NOMO-1 (cell line): ENCODE measurements at regions not wholly inside any gene's neighbourhood (a gene's known extent, or its start where the extent isn't known, plus 50 kb on each side); places are given as distances from the start of the nearest gene placed in this dataset.
"Not testable (repeated sequence)": the region's sequence is repeated elsewhere in the genome, so short reads cannot be mapped to it uniquely, and the experiment has no call there.

Source experiments
- DNase-seq, 2 experiments: peaks; one replicate each; lab custom pipeline; 2025; ENCODE audit not compliant: unreplicated experiment in 2 of 2; lab: John Stamatoyannopoulos, UW

DNA sequence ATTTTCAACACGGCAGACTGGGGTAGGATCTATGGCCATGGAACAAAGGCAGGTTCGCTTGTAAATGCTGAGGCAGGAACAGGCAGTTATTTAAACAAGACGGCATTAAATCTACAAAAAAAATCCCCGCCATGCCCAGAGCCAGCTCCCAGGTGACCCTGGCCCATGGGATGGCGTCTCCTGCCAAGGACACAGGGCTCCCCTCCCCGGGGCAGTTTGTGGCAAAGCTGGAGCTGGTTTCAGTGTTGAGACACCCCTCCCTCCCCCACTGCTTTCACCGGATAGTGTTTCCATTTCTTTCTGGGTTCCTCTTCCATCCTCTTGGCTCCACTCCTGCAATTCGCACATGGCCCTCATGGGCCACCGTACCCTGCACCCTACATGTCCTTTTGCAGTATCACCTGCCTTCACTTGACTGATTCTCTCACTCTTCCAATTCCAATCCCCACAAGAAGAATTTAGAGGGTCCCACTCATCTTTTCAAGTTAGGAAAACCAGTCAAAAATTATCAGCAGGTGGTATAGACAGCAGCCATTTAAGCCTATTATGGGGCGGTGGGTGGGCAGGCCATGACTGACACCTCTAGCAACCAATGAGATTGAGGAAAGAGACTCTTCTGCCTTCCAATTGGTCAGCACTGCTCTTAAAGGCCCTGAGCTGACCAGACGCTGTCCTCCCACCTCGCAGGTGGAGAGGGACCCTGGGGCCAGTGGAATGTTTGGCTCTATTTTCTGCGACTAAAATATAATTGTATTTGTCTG is 52.0 kb downstream of the OLIG1 start:
- DNase-seq: no peak

DNA sequence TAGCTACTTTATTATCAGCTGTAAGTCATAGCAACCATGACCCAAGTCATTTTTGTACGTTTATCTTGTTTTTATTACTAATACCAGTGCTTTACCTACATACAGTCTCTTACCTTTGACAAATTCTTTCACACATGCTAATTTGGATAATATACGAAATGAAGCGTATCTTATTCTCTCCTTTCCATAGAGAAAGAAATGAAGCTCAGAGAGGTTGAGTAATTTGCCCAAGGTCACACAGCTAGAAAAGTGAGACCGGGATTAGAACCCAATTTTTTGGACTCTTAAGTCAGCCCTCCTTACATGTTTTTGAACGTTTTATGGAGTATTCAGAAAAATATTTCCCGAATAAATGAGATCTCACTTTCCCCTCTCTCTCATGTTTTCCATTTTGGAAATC is 52.6 kb downstream of the OLIG1 start:
- DNase-seq: no peak

DNA sequence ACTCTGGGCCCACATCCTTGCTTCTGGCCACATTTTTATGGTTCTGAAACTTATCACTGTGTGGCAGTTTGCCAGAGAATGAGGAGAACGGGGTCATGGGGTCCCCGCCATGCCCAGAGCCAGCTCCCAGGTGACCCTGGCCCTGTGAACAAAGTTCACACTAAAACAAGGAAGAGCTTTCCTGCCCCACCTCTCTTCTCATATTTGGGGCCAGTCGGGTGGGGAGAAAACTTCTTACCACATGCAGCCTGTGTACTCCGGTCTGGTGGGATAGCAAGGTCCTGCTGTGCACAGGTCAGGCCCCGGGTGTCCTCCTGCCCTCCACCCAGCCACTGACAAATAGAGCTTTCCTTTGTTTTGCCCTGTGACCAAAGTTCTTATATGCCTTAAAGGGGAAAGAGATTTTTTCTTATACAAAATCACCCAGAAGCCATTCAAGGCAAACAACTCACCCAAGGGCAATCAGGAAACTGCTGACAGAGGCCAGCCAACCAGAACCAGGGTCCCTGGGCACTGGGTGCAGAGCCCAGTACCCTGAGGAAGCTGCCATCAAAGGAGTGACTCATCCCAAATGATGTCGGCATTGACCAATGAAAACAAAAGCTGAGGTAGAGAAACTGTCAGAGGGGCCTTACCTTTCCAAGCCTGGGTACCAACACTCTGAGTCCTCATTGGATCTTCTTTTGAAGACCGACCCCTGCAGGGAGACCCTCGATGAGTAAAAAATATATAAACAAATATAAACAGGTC is 53.6 kb downstream of the OLIG1 start:
- no peak for DNase-seq

DNA sequence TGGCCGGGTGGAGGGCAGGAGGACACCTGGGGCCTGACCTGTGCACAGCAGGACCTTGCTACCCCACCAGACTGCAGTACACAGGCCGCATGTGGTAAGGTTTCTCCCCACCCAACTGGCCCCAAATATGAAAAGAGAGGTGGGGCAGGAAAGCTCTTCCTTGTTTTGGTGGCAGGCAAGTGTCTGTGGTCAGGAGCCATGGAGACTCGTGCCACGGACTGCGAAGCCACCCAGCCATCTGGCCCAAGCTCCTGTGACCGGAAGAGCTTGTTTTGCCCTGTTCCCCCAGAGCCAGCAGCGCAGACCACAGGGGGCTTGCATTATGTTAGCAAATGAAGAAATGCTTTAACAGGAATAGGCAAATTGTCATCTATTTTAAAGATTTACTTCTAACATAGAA is 54.9 kb downstream of the OLIG1 start:
- DNase-seq: peak; percentile 25 to 58

DNA sequence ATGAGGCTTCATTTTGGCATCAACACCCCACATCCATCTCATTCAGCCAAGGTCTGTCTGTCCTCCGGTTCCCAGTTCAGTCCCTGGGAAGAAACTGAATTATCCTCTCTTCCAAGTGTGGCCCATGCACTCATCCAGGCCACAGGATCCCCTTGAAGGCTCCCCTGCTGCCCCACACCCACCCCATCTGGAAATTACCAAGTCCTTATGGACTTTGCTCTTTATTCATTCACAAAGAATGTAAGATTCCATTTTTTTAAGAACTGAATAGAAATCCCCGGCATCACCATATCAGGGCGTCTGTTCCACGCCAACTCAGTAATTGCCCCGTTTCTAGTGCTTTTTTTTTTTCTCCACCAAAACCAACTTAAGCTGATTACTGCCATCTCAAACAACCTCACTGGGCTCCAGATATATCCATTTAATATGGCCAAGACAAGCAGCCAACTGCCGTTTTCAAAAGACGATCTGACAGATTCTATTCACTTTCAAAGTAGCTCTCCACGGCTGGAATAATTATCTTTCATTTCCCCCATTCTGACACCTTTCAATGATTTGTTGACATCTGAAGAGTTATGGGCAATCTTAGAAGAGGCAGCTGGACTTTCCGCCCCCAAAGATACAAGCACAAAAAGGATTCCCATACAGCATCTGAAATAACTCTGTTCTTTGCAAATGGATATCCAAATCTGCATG is 55.9 kb downstream of the OLIG1 start:
- no peak for DNase-seq

DNA sequence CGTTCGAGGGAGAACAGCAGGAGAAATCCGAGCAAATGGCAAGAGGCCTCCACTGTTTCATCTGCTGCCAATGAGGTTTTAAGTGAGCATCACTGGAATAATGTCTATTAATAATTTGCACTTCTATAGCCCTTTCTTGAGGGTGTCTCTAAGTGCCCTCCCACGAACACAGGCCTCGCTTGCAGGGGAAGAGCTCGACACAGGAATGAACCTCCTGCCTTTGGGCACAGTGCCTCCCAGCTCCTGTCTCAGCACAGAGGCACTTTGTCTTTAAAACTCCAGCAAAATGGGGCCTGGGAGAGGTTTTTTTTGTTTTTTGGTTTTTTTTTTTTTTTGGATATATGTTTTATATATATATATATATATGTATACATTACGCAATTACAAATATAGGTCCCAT is 56.6 kb downstream of the OLIG1 start:
- DNase-seq: no peak

DNA sequence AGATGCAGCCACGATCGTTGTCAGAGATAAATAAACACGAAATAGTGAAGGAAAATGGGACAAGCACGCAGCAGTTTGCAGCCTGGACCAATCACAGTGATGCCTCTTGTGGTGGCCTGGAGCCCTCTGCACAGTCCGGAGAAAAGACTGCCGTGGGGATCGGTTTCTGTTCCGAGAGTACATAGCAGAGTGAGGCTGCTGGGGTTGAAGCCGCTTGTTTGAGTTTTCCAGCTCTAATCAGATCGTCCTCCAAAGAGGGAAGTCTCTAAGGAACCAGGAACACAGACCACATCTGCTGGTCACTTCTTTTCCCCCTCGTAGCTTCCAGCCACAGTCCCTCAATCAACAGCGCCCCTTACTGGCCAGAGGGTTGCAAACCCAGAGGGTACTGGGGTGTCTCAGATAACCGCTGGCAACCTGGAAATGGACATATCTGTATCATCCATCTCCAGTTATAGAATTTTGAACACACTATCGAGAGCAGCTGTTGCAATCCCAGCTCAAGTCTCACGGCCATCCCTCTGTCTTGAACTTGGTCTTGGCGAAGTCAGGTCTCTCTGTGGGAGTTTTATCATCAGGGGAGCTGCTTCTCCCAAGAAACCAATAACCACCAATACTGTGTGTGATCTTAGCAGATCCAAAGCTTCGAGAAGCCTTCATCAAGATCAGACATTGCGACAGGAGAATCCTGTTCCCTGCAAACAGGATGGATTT is 57.4 kb downstream of the OLIG1 start:
- DNase-seq: peak; percentile 66 to 78

DNA sequence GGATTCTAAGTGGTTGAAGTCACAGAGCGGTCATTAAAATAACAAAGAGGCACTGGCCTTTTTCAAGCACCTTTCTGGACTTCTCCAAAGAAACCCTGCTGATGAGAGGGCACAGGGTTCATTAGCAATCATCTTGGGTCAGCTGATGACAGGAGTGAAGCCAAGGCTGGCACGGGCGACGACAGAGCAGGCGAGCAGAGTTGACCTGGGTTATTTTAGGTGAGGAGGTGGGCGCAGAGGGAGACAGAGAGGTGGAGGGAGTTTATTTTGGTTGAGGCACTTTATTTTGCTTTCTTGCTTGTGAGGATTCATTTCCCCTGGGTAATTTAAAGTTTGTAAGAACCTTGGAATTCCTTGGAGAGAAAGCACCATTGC is 57.9 kb downstream of the OLIG1 start:
- DNase-seq: no peak

DNA sequence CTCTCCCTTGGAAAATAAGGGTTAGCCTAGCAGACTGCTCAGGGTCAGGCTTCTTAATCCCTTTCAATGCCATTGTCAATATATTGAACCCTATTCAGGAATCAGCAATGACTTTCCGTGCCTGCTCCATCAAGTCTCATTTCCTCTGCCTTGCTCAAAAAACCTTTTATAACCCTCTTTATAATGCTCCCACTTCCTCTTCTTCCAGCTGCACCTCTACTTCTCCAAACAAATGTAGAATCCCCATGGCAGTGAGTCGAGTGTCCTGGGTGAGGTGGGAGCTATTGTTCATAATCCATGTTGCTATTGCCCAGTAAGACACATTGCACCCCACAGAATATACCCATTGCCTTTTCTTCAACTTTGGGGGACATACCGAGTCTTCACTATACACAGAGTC is 58.6 kb downstream of the OLIG1 start:
- DNase-seq: peak in 1 of 2 experiments; percentile 59

DNA sequence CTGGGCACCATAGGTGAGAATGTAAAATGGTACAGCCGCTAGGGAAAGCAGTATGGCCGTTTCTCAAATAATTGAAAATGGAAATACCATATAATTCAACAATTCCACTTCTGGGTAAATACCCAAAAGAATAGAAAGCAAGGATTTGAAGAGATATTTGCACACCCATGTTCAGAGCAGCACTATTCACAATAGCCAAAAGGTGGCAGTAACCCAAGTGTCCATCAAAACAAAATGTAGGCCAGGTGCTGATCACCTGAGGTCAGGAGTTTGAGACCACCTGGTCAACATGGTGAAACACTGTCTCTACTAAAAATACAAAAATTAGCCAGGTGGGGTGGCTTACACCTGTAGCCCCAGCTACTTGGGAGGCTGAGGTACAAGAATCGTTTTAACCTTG is 62.1 kb downstream of the OLIG1 start:
- DNase-seq: no peak

DNA sequence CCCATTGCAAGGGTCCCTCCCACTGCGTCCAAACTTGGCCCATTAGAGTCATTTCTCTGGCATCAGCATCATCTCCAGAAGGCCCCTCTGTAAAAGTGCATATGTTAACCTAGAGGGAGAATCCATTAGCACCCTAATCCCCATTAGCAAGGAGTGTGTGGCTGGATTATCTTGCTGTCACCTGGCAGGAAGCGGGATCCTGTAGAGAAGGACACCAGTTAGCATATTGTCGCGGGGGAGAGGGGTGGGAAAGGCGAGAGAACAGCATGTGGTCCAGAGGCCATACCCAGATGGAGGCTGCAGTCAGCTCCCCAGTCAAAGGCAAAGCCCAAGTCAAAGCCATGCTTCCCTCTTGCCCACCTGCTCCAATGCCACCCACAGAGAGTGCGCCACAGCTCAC is 64.0 kb downstream of the OLIG1 start:
- DNase-seq: no peak

DNA sequence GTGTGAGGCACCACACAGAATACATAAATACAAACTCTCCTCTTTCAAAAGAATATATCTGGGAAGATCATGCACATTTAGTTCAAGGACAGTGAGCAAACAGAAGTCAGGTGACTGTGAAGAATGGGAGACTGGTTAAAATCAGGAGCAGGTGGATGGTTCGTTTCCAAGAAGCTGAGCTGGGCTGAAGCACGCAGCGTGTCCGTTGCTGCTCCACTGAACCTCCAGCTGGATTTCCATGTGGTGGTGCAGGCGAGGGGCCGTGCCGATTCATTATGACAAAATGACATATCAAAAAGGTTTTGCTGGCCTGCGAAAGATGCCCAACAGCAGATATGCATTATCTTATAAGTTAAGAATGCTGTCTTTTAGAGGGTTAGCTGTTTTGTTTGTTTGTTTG is 66.0 kb downstream of the OLIG1 start:
- DNase-seq: no peak

DNA sequence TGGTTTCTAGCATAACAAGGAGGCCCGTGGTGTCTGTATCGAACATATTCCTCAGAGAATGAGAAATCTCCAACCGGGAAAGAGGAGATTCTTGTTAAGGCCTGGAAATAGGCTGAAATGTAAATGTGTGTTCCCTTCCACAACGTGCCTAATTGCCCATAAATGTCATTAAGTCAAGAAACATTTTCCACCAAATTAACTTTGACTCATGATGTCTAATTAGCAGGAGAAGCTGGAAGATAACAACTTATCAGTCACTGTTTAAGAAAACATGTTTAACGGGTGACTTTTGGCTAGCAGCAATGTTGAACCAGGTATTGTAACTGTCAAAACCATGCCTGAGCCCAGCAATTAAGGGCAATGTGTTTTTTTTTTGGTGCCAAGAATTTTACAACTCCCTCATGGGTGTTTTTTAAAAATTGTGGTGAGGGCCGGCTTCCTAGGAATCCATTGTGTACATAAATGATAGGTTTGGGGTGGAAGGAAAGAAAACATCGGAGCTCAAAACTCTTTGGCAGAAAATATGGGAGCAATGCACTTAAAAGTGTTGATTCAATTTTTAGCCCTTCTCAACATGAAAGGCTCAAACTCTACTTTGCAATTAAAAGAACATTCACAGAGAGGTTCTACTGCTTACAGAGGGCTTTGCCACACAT is 67.0 kb downstream of the OLIG1 start:
- DNase-seq: no peak

DNA sequence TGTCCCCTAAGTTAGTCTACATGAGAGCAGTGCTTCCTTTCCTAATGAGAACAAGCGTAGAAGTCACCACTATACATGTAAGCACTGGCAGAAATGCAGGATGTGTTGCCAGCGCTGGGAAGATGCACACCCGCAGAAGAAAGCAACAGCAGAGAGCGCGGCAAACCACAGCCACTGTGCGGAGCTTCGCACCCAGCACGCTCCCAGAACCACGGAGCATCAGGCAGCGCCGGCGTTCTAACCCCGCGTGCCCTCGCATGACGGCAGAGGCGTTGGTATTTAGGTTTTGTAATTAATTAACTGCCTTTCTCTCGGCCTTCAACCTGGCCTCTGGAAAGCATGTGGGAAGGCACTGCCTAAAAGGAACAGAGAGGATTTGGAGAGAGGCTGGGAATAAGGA is 69.1 kb downstream of the OLIG1 start:
- no peak for DNase-seq

DNA sequence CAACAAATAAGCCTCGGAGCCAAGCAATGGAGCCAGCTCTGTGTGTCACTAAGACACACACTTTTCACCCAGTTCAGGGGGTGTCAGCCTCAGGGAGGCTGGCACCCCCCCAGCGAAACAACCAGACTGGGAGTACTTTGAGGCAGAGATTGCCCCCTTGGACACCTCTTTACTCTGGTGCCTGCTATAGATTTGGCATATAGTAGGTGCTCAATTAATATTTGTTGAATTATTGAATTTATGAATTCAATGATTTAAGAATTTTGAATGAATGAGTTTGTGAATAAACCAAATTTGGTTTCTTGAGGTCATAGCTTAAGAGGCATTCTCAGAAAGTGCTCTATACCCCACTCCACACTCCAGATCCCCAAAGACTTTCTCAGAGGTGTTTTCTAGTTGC is 70.3 kb downstream of the OLIG1 start:
- no peak for DNase-seq

DNA sequence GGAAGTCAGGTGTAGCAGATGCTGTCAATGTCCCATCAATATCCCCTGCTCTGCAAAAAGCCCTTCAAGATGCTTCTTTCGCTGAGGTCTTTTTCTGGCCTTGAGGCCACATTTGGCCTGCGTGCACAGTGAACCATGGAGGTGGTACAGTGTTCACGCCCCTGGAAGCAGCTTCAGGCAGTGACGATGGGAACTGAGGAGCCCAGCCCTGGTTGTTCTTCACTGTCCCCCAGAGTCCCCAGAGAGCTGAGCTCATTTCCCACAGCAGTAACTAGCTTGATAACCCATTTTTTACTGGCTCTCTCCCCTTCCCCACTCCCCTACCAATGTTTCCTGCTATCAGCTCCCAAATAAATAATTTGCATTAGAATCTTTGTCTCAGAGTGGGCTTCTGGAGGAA is 76.5 kb downstream of the OLIG1 start:
- no peak for DNase-seq

DNA sequence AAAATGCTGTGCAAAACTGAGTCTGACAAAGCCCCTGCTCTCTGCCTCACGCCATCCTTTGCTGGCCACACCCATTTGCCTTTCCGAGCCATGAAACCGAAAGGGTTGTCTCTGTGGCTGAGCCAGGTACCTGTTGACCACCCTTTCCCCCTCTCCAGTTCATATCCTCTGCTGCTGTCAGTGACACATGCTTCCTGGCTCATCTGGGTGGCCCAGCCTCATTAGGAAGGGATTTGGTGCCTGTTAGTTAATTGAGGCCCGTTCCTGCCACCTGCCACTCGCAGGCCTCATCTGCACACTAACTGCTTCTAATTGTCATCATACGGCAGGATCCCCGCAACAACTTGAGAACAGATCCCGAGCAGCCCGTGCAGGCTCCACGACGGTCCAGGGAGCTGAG is 79.2 kb downstream of the OLIG1 start:
- DNase-seq: no peak

DNA sequence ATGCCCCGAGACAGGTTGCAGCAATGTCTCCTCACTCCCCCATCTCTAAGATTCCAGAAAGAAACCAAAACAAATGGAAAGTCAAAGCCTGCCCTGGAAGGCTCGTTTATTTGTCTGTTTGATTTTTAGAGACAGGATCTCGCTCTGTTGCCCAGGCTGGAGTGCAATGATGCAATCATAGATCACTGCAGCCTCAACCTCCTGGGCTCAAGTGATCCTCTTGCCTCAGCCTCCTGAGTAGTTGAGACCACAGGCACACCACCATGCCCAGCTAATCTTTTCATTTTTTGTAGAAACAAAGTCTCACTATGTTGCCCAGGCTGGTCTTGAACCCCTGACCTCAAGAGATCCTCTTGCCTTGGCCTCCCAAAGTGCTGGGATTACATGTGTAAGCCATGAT is 78.8 kb upstream of the IFNAR2 start:
- not testable (repeated sequence) for DNase-seq

DNA sequence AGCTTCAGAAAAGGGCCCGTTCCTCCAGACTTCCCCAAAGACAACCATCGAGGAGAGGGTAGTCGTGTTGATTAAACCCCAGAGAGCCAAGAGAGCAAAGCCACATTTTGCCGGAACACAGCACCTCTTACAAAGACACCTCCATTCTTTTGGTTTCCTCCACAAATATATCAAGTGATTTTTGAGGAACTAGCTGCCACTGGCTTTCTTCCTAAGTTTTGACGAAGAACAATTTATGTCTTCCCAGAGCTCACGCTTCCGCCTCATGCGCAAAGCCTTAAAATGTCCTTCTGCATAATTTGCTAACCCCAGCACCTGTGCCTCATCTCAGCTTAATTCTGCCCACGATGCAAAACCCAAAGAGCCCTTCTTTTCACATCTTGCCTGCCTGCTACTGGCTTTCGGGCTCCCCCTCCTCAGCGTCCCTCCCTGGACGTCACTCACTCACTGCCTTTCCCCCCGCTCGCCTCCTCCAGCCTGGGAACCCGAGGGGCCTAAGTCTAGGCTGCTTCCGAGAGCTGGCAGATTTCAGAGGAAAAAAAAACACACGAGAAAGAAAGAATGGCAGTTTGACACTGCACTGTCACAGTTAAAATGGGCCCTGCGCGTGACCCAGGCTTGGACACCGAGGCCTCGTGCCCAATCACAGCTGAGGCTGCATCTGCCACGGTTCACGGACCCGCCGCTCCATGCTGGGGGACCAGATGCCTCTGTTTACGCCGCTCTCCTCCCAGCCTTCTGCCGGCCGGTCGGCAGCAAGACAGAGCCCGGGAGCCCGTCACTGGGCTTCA is 77.6 kb upstream of the IFNAR2 start:
- peak; percentile 58 to 83 for DNase-seq

DNA sequence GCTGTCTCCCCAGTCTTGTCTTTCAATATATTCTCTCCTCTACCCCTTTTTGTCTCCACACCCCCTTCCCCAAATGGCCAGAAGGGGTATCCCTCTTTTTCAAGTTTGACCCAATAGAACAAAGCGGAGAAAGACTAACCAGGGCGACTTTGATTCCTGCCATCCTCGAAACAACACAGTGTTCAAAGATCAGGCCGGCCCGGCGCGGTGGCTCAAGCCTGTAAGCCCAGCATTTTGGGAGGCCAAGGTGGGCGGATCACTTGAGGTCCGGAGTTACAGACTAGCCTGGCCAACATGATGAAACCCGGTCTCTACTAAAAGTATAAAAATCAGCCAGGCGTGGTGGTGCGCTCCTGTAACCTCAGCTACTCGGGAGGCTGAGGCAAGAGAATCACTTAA is 77.0 kb upstream of the IFNAR2 start:
- DNase-seq: no peak
